Ishikawa (cell line): ENCODE measurements at regions not wholly inside any gene's neighbourhood (a gene's known extent, or its start where the extent isn't known, plus 50 kb on each side); places are given as distances from the start of the nearest gene placed in this dataset.

Experiments
- EGR1 ChIP-seq: IDR thresholded peaks from 2 replicates; pipeline ENCODE4 v1.6.1; 2012
- EP300 ChIP-seq: IDR thresholded peaks from 2 replicates; pipeline ENCODE4 v1.6.1; 2012; ENCODE audit warnings: borderline replicate concordance
- FOXM1 ChIP-seq: IDR thresholded peaks from 2 replicates; pipeline ENCODE4 v1.6.1; 2012; ENCODE audit warnings: low read depth, borderline replicate concordance
- MAX ChIP-seq: IDR thresholded peaks from 2 replicates; pipeline ENCODE4 v1.6.1; 2012
- NFIC ChIP-seq: IDR thresholded peaks from 2 replicates; pipeline ENCODE4 v1.6.1; 2012
- RAD21 ChIP-seq: IDR thresholded peaks from 2 replicates; pipeline ENCODE4 v1.6.1; 2012; ENCODE audit warnings: low read depth
- REST ChIP-seq: IDR thresholded peaks from 2 replicates; pipeline ENCODE4 v1.6.1; 2012; ENCODE audit warnings: low read depth, mild to moderate bottlenecking
- TAF1 ChIP-seq: IDR thresholded peaks from 2 replicates; pipeline ENCODE4 v1.6.1; 2012; ENCODE audit warnings: low read depth, mild to moderate bottlenecking
- TEAD4 ChIP-seq: IDR thresholded peaks from 2 replicates; pipeline ENCODE4 v1.6.1; 2012
- USF1 ChIP-seq: IDR thresholded peaks from 2 replicates; pipeline ENCODE4 v1.6.1; 2012
- YY1 ChIP-seq: IDR thresholded peaks from 2 replicates; pipeline ENCODE4 v1.6.1; 2012; ENCODE audit warnings: low read depth

DNA sequence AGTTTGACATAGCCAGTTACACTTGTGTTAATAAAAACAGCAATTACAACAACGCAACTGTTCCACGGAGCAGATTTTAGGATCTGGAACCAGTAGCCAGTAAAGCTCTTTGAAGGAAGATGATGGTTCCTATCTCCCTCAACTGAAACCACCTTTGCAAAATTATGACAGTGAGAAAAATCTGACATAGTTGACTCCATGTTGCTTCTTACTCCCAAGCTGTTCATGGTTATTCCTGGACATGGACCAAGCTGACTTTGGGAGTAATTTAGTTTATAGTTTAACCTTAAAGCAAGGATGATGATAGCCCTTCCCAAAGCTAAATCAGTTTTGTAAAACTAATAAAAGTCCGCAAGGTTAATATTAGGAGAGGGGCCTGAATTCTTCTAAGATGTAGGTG is 518.0 kb upstream of the ZP4 start:
- no peak for TF ChIP-seq RAD21
- TF ChIP-seq FOXM1 = no peak
- TF ChIP-seq EGR1 = no peak
- TF ChIP-seq REST = no peak
- TF ChIP-seq EP300 = no peak
- no peak for TF ChIP-seq YY1
- TF ChIP-seq USF1 = no peak
- no peak for TF ChIP-seq TEAD4
- TF ChIP-seq MAX = no peak
- TF ChIP-seq NFIC = no peak
- TF ChIP-seq TAF1 = no peak
